Neural progenitor cell (in vitro differentiated cells): ENCODE measurements at regions not wholly inside any gene's neighbourhood (a gene's known extent, or its start where the extent isn't known, plus 50 kb on each side); places are given as distances from the start of the nearest gene placed in this dataset.

ENCODE experiments used
- DNase-seq: peaks from one replicate; pipeline ENCODE4 v3.0.0-alpha.2; 2016; ENCODE audit warnings: low spot score
- H2AFZ ChIP-seq: fragments of 200-600 bp; sonication (generic); replicated peaks from 2 replicates; pipeline ENCODE4 v1.6.1; 2016; ENCODE audit warnings: antibody characterized with exemption
- H3F3A ChIP-seq: fragments of 200-600 bp; sonication (generic); 2 replicates; pipeline ENCODE4 v1.6.1; 2016; ENCODE audit warnings: antibody characterized with exemption, low read depth
- H3K27ac ChIP-seq: fragments of 200-600 bp; sonication (generic); 2 replicates; pipeline ENCODE4 v1.5.1; 2016; ENCODE audit warnings: mild to moderate bottlenecking
- H3K27me3 ChIP-seq: fragments of 200-600 bp; sonication (generic); 2 replicates; pipeline ENCODE4 v1.6.1; 2016; ENCODE audit warnings: mild to moderate bottlenecking, moderate library complexity
- H3K36me3 ChIP-seq: fragments of 200-600 bp; sonication (generic); 2 replicates; pipeline ENCODE4 v1.5.1; 2016
- H3K4me1 ChIP-seq: fragments of 200-600 bp; sonication (generic); 2 replicates; pipeline ENCODE4 v1.6.1; 2016; ENCODE audit warnings: mixed run types
- H3K4me2 ChIP-seq: fragments of 200-600 bp; sonication (generic); 2 replicates; pipeline ENCODE4 v1.6.1; 2016
- H3K4me3 ChIP-seq: fragments of 200-600 bp; sonication (generic); 2 replicates; pipeline ENCODE4 v1.5.1; 2016
- H3K79me2 ChIP-seq: fragments of 200-600 bp; sonication (generic); 2 replicates; pipeline ENCODE4 v1.6.1; 2016; ENCODE audit warnings: low read depth
- H3K9ac ChIP-seq: fragments of 200-600 bp; sonication (generic); 2 replicates; pipeline ENCODE4 v1.6.1; 2016
- H3K9me3 ChIP-seq: fragments of 200-600 bp; sonication (generic); 2 replicates; pipeline ENCODE4 v1.5.1; 2016; ENCODE audit warnings: low read depth
- H4K20me1 ChIP-seq: fragments of 200-600 bp; sonication (generic); 2 replicates; pipeline ENCODE4 v1.6.1; 2016; ENCODE audit warnings: low read depth
- H3K27ac Mint-ChIP-seq: 3 replicates; pipeline ENCODE4 v1.8.0; 2021; ENCODE audit warnings: mixed read lengths
- H3K27me3 Mint-ChIP-seq: 2 replicates; pipeline ENCODE4 v1.8.0; 2022; ENCODE audit warnings: low read depth, mild to moderate bottlenecking, inconsistent platforms, moderate library complexity, mixed read lengths; ENCODE audit not compliant: insufficient read depth
- H3K36me3 Mint-ChIP-seq: 3 replicates; pipeline ENCODE4 v1.8.0; 2021; ENCODE audit warnings: mixed read lengths
- H3K4me1 Mint-ChIP-seq: 3 replicates; pipeline ENCODE4 v1.8.0; 2021; ENCODE audit warnings: mixed read lengths
- H3K4me3 Mint-ChIP-seq: 3 replicates; pipeline ENCODE4 v1.8.0; 2021; ENCODE audit warnings: mild to moderate bottlenecking, moderate library complexity, mixed read lengths
- H3K9me3 Mint-ChIP-seq: 3 replicates; pipeline ENCODE4 v1.8.0; 2020; ENCODE audit warnings: mixed read lengths
- EZH2 ChIP-seq: fragments of 200-600 bp; sonication (generic); IDR thresholded peaks from 2 replicates; pipeline ENCODE4 v1.6.1; 2017; ENCODE audit warnings: antibody characterized with exemption, mild to moderate bottlenecking, moderate library complexity
- EZH2phosphoT487 ChIP-seq: fragments of 200-600 bp; sonication (generic); IDR thresholded peaks from 2 replicates; pipeline ENCODE4 v1.6.1; 2017; ENCODE audit warnings: antibody characterized with exemption
- TF ChIP-seq, protein P1 (sequence below): fragments of 200-600 bp; sonication (generic); IDR thresholded peaks from 2 replicates; pipeline ENCODE4 v1.5.1; 2017; ENCODE audit warnings: antibody characterized with exemption, mild to moderate bottlenecking

DNA sequence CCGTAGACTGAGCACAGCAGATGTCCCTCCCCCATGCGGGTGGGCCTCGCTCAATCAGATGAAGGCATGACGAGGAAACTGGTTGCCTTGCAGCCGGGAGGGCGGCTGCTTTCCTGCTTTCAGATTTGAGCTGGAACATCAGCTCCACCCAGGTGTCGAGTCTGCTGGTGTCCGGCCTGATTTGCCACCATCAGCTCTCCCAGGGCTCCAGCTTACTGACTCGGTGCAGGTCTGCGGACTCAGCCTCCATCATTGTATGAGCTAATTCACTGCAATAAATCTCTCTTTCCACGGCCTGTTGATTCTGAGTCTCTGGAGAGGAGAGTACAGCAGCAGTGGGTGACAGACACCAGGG lies 156.2 kb downstream of the KIF26A start:
- Histone ChIP-seq H3K9me3 (no peaks in the 10 kb centered on the region), H3K27me3 (no peaks in the 10 kb centered on the region), H3K4me3 (no peak overlapping the region), H3F3A (peaks cover 3% of the 10 kb centered on the region), H2AFZ (no peak overlapping the region), H3K27ac (no peak overlapping the region), H3K79me2 (no peaks in the 10 kb centered on the region), H3K36me3 (no peaks in the 10 kb centered on the region), H4K20me1 (no peaks in the 10 kb centered on the region), H3K9ac (no peak overlapping the region), H3K4me2 (no peak overlapping the region), H3K4me1 (peaks cover 16% of the 10 kb centered on the region)
- DNase-seq, result no peak
- H3K36me3 Mint-ChIP-seq, result no peaks in the 10 kb centered on the region
- TF ChIP-seq EZH2phosphoT487 (no peak), EZH2 (no peak)
- TF ChIP-seq, protein P1, sequence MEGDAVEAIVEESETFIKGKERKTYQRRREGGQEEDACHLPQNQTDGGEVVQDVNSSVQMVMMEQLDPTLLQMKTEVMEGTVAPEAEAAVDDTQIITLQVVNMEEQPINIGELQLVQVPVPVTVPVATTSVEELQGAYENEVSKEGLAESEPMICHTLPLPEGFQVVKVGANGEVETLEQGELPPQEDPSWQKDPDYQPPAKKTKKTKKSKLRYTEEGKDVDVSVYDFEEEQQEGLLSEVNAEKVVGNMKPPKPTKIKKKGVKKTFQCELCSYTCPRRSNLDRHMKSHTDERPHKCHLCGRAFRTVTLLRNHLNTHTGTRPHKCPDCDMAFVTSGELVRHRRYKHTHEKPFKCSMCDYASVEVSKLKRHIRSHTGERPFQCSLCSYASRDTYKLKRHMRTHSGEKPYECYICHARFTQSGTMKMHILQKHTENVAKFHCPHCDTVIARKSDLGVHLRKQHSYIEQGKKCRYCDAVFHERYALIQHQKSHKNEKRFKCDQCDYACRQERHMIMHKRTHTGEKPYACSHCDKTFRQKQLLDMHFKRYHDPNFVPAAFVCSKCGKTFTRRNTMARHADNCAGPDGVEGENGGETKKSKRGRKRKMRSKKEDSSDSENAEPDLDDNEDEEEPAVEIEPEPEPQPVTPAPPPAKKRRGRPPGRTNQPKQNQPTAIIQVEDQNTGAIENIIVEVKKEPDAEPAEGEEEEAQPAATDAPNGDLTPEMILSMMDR, result no peak
- H3K27me3 Mint-ChIP-seq, result peaks cover 16% of the 10 kb centered on the region
- H3K4me1 Mint-ChIP-seq, result peaks cover 43% of the 10 kb centered on the region
- H3K4me3 Mint-ChIP-seq, result peak overlapping the region; percentile 41
- no peak overlapping the region for H3K27ac Mint-ChIP-seq
- H3K9me3 Mint-ChIP-seq, result no peaks in the 10 kb centered on the region

DNA sequence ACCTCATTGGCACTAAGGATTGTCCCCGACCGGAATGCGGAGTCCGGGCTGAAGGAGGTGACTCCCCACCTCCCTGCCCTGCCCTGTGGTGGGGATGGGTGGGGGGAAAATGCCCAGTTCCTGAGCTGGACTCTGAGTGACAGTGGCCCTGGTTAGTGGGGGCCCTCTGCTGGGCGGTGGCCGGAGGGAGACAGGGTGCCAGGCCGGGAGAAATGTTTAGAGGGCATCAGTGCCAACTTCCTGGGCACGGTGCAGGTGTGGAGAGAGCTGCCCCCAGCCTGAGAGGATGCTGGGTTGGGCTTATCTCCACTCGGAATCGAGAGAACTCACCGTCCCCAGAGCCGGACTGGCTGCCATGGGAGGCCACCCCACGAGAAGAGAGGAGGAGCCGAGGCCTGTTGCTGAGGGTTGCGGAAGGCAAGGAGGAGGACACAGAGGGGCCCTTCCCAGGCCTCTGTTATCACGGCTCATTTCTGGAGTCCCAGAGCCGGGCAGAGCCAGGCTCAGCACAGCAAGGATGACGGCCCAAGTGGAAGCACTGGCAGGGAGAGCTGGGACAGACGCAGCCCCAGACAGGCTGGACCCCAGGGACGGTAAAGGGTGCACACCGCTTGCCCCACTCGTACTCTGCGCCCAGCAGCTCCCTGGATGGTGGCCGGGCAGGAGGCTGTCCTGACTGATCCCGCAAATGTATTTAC lies 156.7 kb downstream of the KIF26A start:
- H3K9me3 Mint-ChIP-seq, result no peaks in the 10 kb centered on the region
- no peaks in the 10 kb centered on the region for H3K36me3 ChIP-seq
- no peak overlapping the region for H3K4me2 ChIP-seq
- no peak overlapping the region for H3K9ac ChIP-seq
- no peaks in the 10 kb centered on the region for H3K79me2 ChIP-seq
- H3K4me1 Mint-ChIP-seq, result peaks cover 43% of the 10 kb centered on the region
- H3K27me3 Mint-ChIP-seq, result peaks cover 12% of the 10 kb centered on the region
- peak overlapping the region; percentile 78 for H3K27ac Mint-ChIP-seq
- no peaks in the 10 kb centered on the region for H3K36me3 Mint-ChIP-seq
- H3K27me3 ChIP-seq, result no peaks in the 10 kb centered on the region
- no peak overlapping the region for H3K4me3 Mint-ChIP-seq
- H3K4me3 ChIP-seq, result no peak overlapping the region
- H3F3A ChIP-seq, result peaks cover 3% of the 10 kb centered on the region
- no peaks in the 10 kb centered on the region for H3K9me3 ChIP-seq
- H2AFZ ChIP-seq, result no peak overlapping the region
- no peak for DNase-seq
- no peaks in the 10 kb centered on the region for H4K20me1 ChIP-seq
- peaks cover 16% of the 10 kb centered on the region for H3K4me1 ChIP-seq
- TF ChIP-seq EZH2phosphoT487, result no peak
- TF ChIP-seq EZH2, result no peak
- TF ChIP-seq, protein P1, result no peak
- no peak overlapping the region for H3K27ac ChIP-seq

DNA sequence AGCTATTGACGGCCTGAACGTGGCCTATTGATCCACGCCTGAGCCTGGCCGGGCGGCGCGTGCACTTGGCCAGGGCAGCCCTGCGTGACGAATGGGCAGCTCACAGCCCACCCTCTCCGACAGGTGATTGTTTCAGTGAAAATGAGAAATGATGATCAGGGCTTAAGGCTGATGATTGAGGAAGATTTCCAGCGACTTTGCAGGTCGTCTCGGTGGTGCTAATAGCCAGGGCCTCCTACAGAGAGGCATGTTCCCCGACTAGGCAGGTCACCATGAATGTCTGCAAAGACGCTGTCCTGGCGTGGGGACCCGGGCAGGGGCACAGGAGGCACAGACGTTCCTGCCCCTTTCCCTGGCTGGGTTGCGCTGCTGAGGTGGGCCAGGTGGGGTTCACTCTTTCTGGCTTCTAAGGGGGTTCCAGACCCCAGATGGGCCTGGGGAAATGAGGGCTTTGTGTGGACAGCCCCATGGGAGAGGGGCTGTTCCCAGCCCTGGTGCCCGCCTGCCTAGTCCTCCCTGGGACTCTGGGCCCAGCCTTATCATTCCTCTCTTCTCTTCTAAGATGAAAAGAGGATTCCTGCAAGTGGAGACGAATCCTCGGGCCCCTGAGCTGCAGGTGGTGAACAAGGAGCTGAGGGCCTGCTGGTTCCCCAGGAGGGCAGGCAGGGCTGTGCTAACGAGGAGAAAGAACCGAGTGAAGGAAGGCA lies 157.4 kb downstream of the KIF26A start:
- Histone ChIP-seq H4K20me1 (no peaks in the 10 kb centered on the region), H3F3A (peaks cover 3% of the 10 kb centered on the region), H3K4me2 (no peak overlapping the region), H2AFZ (no peak overlapping the region), H3K4me3 (no peak overlapping the region), H3K4me1 (peaks cover 16% of the 10 kb centered on the region), H3K36me3 (no peaks in the 10 kb centered on the region), H3K79me2 (no peaks in the 10 kb centered on the region), H3K27ac (no peak overlapping the region), H3K27me3 (no peaks in the 10 kb centered on the region), H3K9ac (no peak overlapping the region), H3K9me3 (no peaks in the 10 kb centered on the region)
- Mint-ChIP-seq H3K9me3 (no peaks in the 10 kb centered on the region), H3K4me3 (peak overlapping the region; percentile 55), H3K4me1 (peaks cover 41% of the 10 kb centered on the region), H3K27ac (peak overlapping the region; percentile 61), H3K36me3 (no peaks in the 10 kb centered on the region), H3K27me3 (peaks cover 7% of the 10 kb centered on the region)
- TF ChIP-seq, protein P1, result no peak
- TF ChIP-seq EZH2phosphoT487 (no peak), EZH2 (no peak)
- DNase-seq, result no peak
